HCT116 (cell line): ENCODE measurements at regions not wholly inside any gene's neighbourhood (a gene's known extent, or its start where the extent isn't known, plus 50 kb on each side); places are given as distances from the start of the nearest gene placed in this dataset.

Experiments
- ATAC-seq: fragments of 200-7000 bp; cut with Tn5 transposase; 2 replicates; pipeline ENCODE4 v1.9.1; 2020; ENCODE audit warnings: mild to moderate bottlenecking, moderate library complexity
- BruUV-seq: library from RNA; stranded (reverse); fragments of 400-500 nt; replicated peaks from 2 replicates; lab custom pipeline; 2021; lab: Mats Ljungman, UMichigan
- CTCF ChIA-PET: fragments of 300-600 bp; sonication (Branson Sonifier 250); formaldehyde crosslinking; loops from one replicate; lab custom pipeline; 2021; ENCODE audit warnings: antibody characterized with exemption; lab: Charles Lee
- POLR2A ChIA-PET: fragments of 300-600, 350-600 bp; sonication (Branson Sonifier 250); formaldehyde crosslinking; loops from one replicate; lab custom pipeline; 2021; ENCODE audit warnings: antibody characterized with exemption; lab: Charles Lee
- RAD21 ChIA-PET, 2 experiments: fragments of 300-600 bp; sonication (Branson Sonifier 250); formaldehyde crosslinking; loops; one replicate each; lab custom pipeline; 2023; ENCODE audit warnings: low total read pairs in 2 of 2; ENCODE audit not compliant: uncharacterized antibody in 2 of 2, unreplicated experiment in 2 of 2, low non-redundant PET in 1 of 2; lab: Charles Lee
- DNase-seq: peaks from one replicate; pipeline ENCODE4 v3.0.0-alpha.2; 2010; ENCODE audit warnings: low read depth, low spot score
- H2AFZ ChIP-seq: fragments of 200-600 bp; shearing (Covaris generic), sonication (generic); 2 replicates; pipeline ENCODE4 v1.6.1; 2017; ENCODE audit warnings: low read depth, mixed run types, mixed read lengths, antibody characterized with exemption, low read length; ENCODE audit not compliant: poor library complexity, severe bottlenecking
- H3K27ac ChIP-seq: 2 replicates; pipeline ENCODE4 v1.5.1; 2012; ENCODE audit warnings: low read depth, low read length
- H3K27me3 ChIP-seq: fragments of 200-600 bp; sonication (generic); 2 replicates; pipeline ENCODE4 v1.6.1; 2016; ENCODE audit warnings: mixed run types, low read length, mixed read lengths; ENCODE audit not compliant: insufficient read depth
- H3K36me3 ChIP-seq, 2 experiments: fragments of 200-500 bp in 1 of 2; fragments of 200-600 bp in 1 of 2; sonication (Bioruptor generic) in 1 of 2; sonication (generic) in 1 of 2; 2 replicates each; pipeline versions ENCODE4 v1.5.1 to v1.6.1; 2014 to 2016; ENCODE audit warnings: low read length in 2 of 2, inconsistent platforms in 1 of 2, mixed read lengths in 1 of 2, mixed run types in 1 of 2; ENCODE audit not compliant: insufficient read depth in 2 of 2, control insufficient read depth in 1 of 2
- H3K4me1 ChIP-seq, 2 experiments: fragments of 200-600 bp in 1 of 2; sonication (generic) in 1 of 2; 2 replicates each; pipeline versions ENCODE4 v1.5.1 to v1.6.1; 2012 to 2017; ENCODE audit warnings: low read length in 2 of 2, inconsistent platforms in 1 of 2, mild to moderate bottlenecking in 1 of 2, mixed read lengths in 1 of 2, mixed run types in 1 of 2, moderate library complexity in 1 of 2; ENCODE audit not compliant: insufficient read depth in 2 of 2, control insufficient read depth in 1 of 2
- H3K4me2 ChIP-seq: fragments of 200-600 bp; sonication (generic); 2 replicates; pipeline ENCODE4 v1.6.1; 2017; ENCODE audit warnings: mixed run types, low read length, mixed read lengths
- H3K4me3 ChIP-seq, 2 experiments: fragments of 200-600 bp in 1 of 2; sonication (generic) in 1 of 2; replicated peaks in 1 of 2; 2 replicates each; pipeline ENCODE4 v1.5.1; 2011 to 2016; ENCODE audit warnings: low read length in 2 of 2, control low read depth in 1 of 2, low read depth in 1 of 2, mild to moderate bottlenecking in 1 of 2, mixed read lengths in 1 of 2, mixed run types in 1 of 2
- H3K79me2 ChIP-seq: fragments of 200-600 bp; sonication (generic); 2 replicates; pipeline ENCODE4 v1.6.1; 2017; ENCODE audit warnings: mild to moderate bottlenecking, mixed run types, low read length, moderate library complexity, mixed read lengths; ENCODE audit not compliant: insufficient read depth
- H3K9ac ChIP-seq: fragments of 200-600 bp; sonication (generic); 2 replicates; pipeline ENCODE4 v1.6.1; 2016; ENCODE audit warnings: low read length, mixed read lengths
- H3K9me2 ChIP-seq: fragments of 200-600 bp; sonication (generic), shearing (Covaris generic); 2 replicates; pipeline ENCODE4 v1.6.1; 2017; ENCODE audit warnings: mixed run types, mild to moderate bottlenecking, moderate library complexity; ENCODE audit not compliant: insufficient read depth
- H3K9me3 ChIP-seq, 2 experiments: fragments of 200-500 bp in 1 of 2; fragments of 200-600 bp in 1 of 2; sonication (Bioruptor generic) in 1 of 2; sonication (generic) in 1 of 2; 2 replicates each; pipeline ENCODE4 v1.6.1; 2014 to 2017; ENCODE audit warnings: low read length in 2 of 2, mixed read lengths in 2 of 2, inconsistent platforms in 1 of 2, low read depth in 1 of 2, mild to moderate bottlenecking in 1 of 2, mixed run types in 1 of 2, moderate library complexity in 1 of 2; ENCODE audit not compliant: control insufficient read depth in 1 of 2, insufficient read depth in 1 of 2
- H4K20me1 ChIP-seq: fragments of 200-600 bp; sonication (generic), shearing (Covaris generic); 2 replicates; pipeline ENCODE4 v1.6.1; 2017; ENCODE audit warnings: mixed run types, mild to moderate bottlenecking, moderate library complexity; ENCODE audit not compliant: insufficient read depth
- ATF3 ChIP-seq: IDR thresholded peaks from 2 replicates; pipeline ENCODE4 v1.6.1; 2012
- CTCF ChIP-seq, 3 experiments: fragments of 200-600 bp in 1 of 3; sonication (generic) in 1 of 3; IDR thresholded peaks in 2 of 3; conservative IDR thresholded peaks in 1 of 3; 2 replicates each; pipeline ENCODE4 v1.5.1; 2012 to 2017; ENCODE audit warnings: low read depth in 2 of 3, low read length in 2 of 3, antibody characterized with exemption in 1 of 3, borderline replicate concordance in 1 of 3, control low read depth in 1 of 3, mild to moderate bottlenecking in 1 of 3, mixed read lengths in 1 of 3, mixed run types in 1 of 3, moderate library complexity in 1 of 3; ENCODE audit not compliant: insufficient read depth in 1 of 3
- FOSL1 ChIP-seq: IDR thresholded peaks from 2 replicates; pipeline ENCODE4 v1.6.1; 2012; ENCODE audit warnings: low read depth
- MAX ChIP-seq: IDR thresholded peaks from 2 replicates; pipeline ENCODE4 v1.6.1; 2012
- POLR2AphosphoS5 ChIP-seq: IDR thresholded peaks from 2 replicates; pipeline ENCODE4 v1.6.1; 2011; ENCODE audit warnings: mild to moderate bottlenecking, low read depth, low read length, moderate library complexity
- SP1 ChIP-seq: IDR thresholded peaks from 2 replicates; pipeline ENCODE4 v1.6.1; 2012; ENCODE audit warnings: low read depth
- TCF7L2 ChIP-seq: IDR thresholded peaks from 2 replicates; pipeline ENCODE4 v1.7.0; 2011; ENCODE audit warnings: borderline replicate concordance, inconsistent platforms; ENCODE audit not compliant: insufficient read depth, insufficient read length; ENCODE audit errors: extremely low read depth
- ZBTB33 ChIP-seq: IDR thresholded peaks from 2 replicates; pipeline ENCODE4 v1.6.1; 2011; ENCODE audit warnings: mild to moderate bottlenecking, low read length, moderate library complexity; ENCODE audit not compliant: insufficient replicate concordance; ENCODE audit errors: extremely low read depth
- ZFX ChIP-seq: fragments of 450-650 bp; IDR thresholded peaks from 2 replicates; pipeline ENCODE4 v1.6.1; 2017
- ZNF274 ChIP-seq: fragments of 200-500 bp; sonication (Bioruptor generic); IDR thresholded peaks from 2 replicates; pipeline ENCODE4 v1.6.1; 2014; ENCODE audit warnings: mild to moderate bottlenecking, low read depth, low read length, inconsistent platforms
- intact Hi-C: fragments of 100-400 bp; cut with micrococcal nuclease; formaldehyde crosslinking; loops from 2 replicates; pipeline ENCODE4 v1.10.0; 2022

- TF ChIP-seq ZBTB33: no peak
- no peak for TF ChIP-seq POLR2AphosphoS5
- TF ChIP-seq ZFX: no peak
- TF ChIP-seq ZNF274: no peak
- no peak for TF ChIP-seq MAX
- TF ChIP-seq SP1: no peak
- TF ChIP-seq TCF7L2: no peak
- no peak for TF ChIP-seq CTCF (IDR thresholded peaks at IDR 0.05 in 2 of 3, conservative IDR thresholded peaks at IDR 0.05 in 1 of 3; ENCODE audit: borderline replicate concordance in 1 of 3, insufficient read depth in 1 of 3, low read depth in 2 of 3, low read length in 2 of 3)
Measured at GRCh38 chr1:232379063-232379434, 250.9 kb downstream of the SIPA1L2 start (continued).

GRCh38 chr1:232378266-232379062 is 251.5 kb downstream of the SIPA1L2 start:
- no peak for DNase-seq
- RAD21 ChIA-PET: no interaction called here
- H3K36me3 ChIP-seq: no peaks in the 10 kb centered on the region
- H4K20me1 ChIP-seq: no peaks in the 10 kb centered on the region
- H3K27me3 ChIP-seq: no peaks in the 10 kb centered on the region
- H3K4me2 ChIP-seq: no peak overlapping the region
- H3K4me3 ChIP-seq: no peak overlapping the region
- TF ChIP-seq POLR2AphosphoS5 (no peak), CTCF (IDR thresholded peaks at IDR 0.05 in 2 of 3, conservative IDR thresholded peaks at IDR 0.05 in 1 of 3; ENCODE audit: borderline replicate concordance in 1 of 3, insufficient read depth in 1 of 3, low read depth in 2 of 3, low read length in 2 of 3) (no peak), ZFX (no peak), MAX (no peak), ATF3 (no peak), FOSL1 (no peak)
- TF ChIP-seq, all 23 proteins: peak for 0
- BruUV-seq: no TSS peak
- H3K4me1 ChIP-seq: peaks cover 9 to 35% of the 10 kb centered on the region in 2 experiments
- no peak overlapping the region for H3K27ac ChIP-seq
- H3K9me3 ChIP-seq: no peaks in the 10 kb centered on the region
- H3K9ac ChIP-seq: no peak overlapping the region
- ATAC-seq: no peak
- ChIA-PET POLR2A (no interaction called here), CTCF (no interaction called here)
- intact Hi-C loops: no loop called here
- no peaks in the 10 kb centered on the region for H3K79me2 ChIP-seq
- H2AFZ ChIP-seq: no peak overlapping the region
- H3K9me2 ChIP-seq: no peaks in the 10 kb centered on the region
